PC-3 (cell line): ENCODE measurements at regions not wholly inside any gene's neighbourhood (a gene's known extent, or its start where the extent isn't known, plus 50 kb on each side); places are given as distances from the start of the nearest gene placed in this dataset.

ENCODE experiments used
- ATAC-seq: fragments of 200-7000 bp; cut with Tn5 transposase; 2 replicates; pipeline ENCODE4 v1.9.1; 2020; ENCODE audit warnings: mild to moderate bottlenecking, moderate library complexity
- BruUV-seq: library from RNA; stranded (reverse); fragments of 400-500 nt; replicated peaks from 2 replicates; lab custom pipeline; 2021; lab: Mats Ljungman, UMichigan
- CTCF ChIA-PET: fragments of 300-600 bp; sonication (Branson Sonifier 250); formaldehyde crosslinking; loops from one replicate; lab custom pipeline; 2022; ENCODE audit warnings: antibody characterized with exemption; lab: Charles Lee
- POLR2A ChIA-PET: fragments of 300-600 bp; sonication (Branson Sonifier 250); formaldehyde crosslinking; loops from one replicate; lab custom pipeline; 2022; ENCODE audit warnings: antibody characterized with exemption; ENCODE audit not compliant: unreplicated experiment; lab: Charles Lee
- DNase-seq: peaks from one replicate; pipeline ENCODE4 v3.0.0-alpha.2; 2015
- H2AFZ ChIP-seq: fragments of 300-600 bp; sonication (generic); 2 replicates; pipeline ENCODE4 v1.6.0; 2016; ENCODE audit warnings: antibody characterized with exemption, low read length
- H3F3A ChIP-seq: fragments of 300-600 bp; sonication (generic); one replicate; pipeline ENCODE4 v1.6.0; 2017; ENCODE audit warnings: antibody characterized with exemption, low read length, control low read depth, mild to moderate bottlenecking; ENCODE audit not compliant: unreplicated experiment
- H3K27ac ChIP-seq: fragments of 300-600 bp; sonication (generic); 2 replicates; pipeline ENCODE4 v1.5.1; 2016; ENCODE audit warnings: mild to moderate bottlenecking, low read length
- H3K27me3 ChIP-seq: fragments of 300-600 bp; sonication (generic); 2 replicates; pipeline ENCODE4 v1.6.1; 2016; ENCODE audit warnings: low read length, mixed read lengths
- H3K36me3 ChIP-seq: fragments of 300-600 bp; sonication (generic); 2 replicates; pipeline ENCODE4 v1.6.1; 2016; ENCODE audit warnings: low read depth, mixed run types, low read length, mixed read lengths
- H3K4me1 ChIP-seq: fragments of 300-600 bp; sonication (generic); 2 replicates; pipeline ENCODE4 v1.5.1; 2016; ENCODE audit warnings: low read length; ENCODE audit not compliant: insufficient read depth
- H3K4me2 ChIP-seq: fragments of 300-600 bp; sonication (generic); 2 replicates; pipeline ENCODE4 v1.6.0; 2016; ENCODE audit warnings: low read length
- H3K4me3 ChIP-seq: fragments of 300-600 bp; sonication (generic); 2 replicates; pipeline ENCODE4 v1.5.1; 2016; ENCODE audit warnings: mild to moderate bottlenecking, low read length, mixed read lengths
- H3K79me2 ChIP-seq: fragments of 300-600 bp; sonication (generic); 2 replicates; pipeline ENCODE4 v1.6.1; 2017; ENCODE audit warnings: low read length, mixed read lengths
- H3K9ac ChIP-seq: fragments of 300-600 bp; sonication (generic); 2 replicates; pipeline ENCODE4 v1.6.0; 2016; ENCODE audit warnings: mild to moderate bottlenecking, low read length
- H3K9me2 ChIP-seq: fragments of 300-600 bp; sonication (generic); replicated peaks from 2 replicates; pipeline ENCODE4 v1.6.1; 2016; ENCODE audit warnings: mixed run types, low read length, mixed read lengths
- H3K9me3 ChIP-seq: fragments of 300-600 bp; sonication (generic); 2 replicates; pipeline ENCODE4 v1.6.1; 2016; ENCODE audit warnings: low read length, mixed read lengths
- H4K20me1 ChIP-seq: fragments of 300-600 bp; sonication (generic); 2 replicates; pipeline ENCODE4 v1.6.1; 2016; ENCODE audit warnings: low read length, mixed read lengths
- EZH2 ChIP-seq: fragments of 300-600 bp; sonication (generic); IDR thresholded peaks from one replicate; pipeline ENCODE4 v1.6.1; 2017; ENCODE audit warnings: antibody characterized with exemption, mild to moderate bottlenecking, low read length; ENCODE audit not compliant: unreplicated experiment
- EZH2phosphoT487 ChIP-seq: fragments of 300-600 bp; sonication (generic); IDR thresholded peaks from 2 replicates; pipeline ENCODE4 v1.6.1; 2018; ENCODE audit warnings: mild to moderate bottlenecking, antibody characterized with exemption, low read length, borderline replicate concordance
- intact Hi-C: fragments of 100-400 bp; cut with micrococcal nuclease; formaldehyde crosslinking; loops from 2 replicates; pipeline ENCODE4 v1.9.0; 2023
- TF ChIP-seq, protein P1 (sequence below): fragments of 300-600 bp; sonication (generic); conservative IDR thresholded peaks from 2 replicates; pipeline ENCODE4 v1.5.1; 2017; ENCODE audit warnings: antibody characterized with exemption, low read depth, mild to moderate bottlenecking, low read length

DNA sequence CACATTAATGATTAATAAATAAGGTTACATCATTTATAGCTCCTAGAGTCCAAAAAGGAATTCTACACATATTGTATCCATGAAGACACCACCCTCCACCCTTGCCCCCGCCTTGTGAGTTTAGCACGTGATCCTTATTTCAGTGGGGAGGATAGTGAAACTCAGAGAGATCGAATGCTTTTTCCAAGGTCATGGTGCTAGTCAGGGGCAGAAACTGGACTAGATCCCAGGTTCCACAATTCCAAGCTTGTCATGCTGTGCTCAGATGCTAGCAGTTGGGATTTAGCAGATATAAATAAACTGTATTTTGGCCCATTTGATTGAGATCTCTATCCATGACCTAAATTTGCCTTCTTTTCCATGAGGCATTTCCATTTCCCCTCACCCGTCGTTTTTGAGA is 227.4 kb upstream of the THRB start:
- H3K4me1 ChIP-seq: peaks cover 6% of the 10 kb centered on the region
- H2AFZ ChIP-seq: no peak overlapping the region
- no peaks in the 10 kb centered on the region; the same call in 1 of the 2 replicates for H3K27me3 ChIP-seq
- H4K20me1 ChIP-seq: no peaks in the 10 kb centered on the region
- H3K36me3 ChIP-seq: no peaks in the 10 kb centered on the region
- H3K4me2 ChIP-seq: no peak overlapping the region
- no peak for ATAC-seq
- intact Hi-C loops: no loop called here
- POLR2A ChIA-PET: interaction anchor here (0.7 kb wide), 1 partner anchor 742 kb away, joined by 5 read pairs; no protein-coding TSS in a partner anchor
- H3F3A ChIP-seq: no peaks in the 10 kb centered on the region
- H3K9ac ChIP-seq: no peak overlapping the region
- H3K9me3 ChIP-seq: no peaks in the 10 kb centered on the region
- CTCF ChIA-PET: no interaction called here
- no peaks in the 10 kb centered on the region for H3K9me2 ChIP-seq
- no TSS peak for BruUV-seq
- no peaks in the 10 kb centered on the region for H3K79me2 ChIP-seq
- H3K27ac ChIP-seq: no peak overlapping the region
- TF ChIP-seq, protein P1, sequence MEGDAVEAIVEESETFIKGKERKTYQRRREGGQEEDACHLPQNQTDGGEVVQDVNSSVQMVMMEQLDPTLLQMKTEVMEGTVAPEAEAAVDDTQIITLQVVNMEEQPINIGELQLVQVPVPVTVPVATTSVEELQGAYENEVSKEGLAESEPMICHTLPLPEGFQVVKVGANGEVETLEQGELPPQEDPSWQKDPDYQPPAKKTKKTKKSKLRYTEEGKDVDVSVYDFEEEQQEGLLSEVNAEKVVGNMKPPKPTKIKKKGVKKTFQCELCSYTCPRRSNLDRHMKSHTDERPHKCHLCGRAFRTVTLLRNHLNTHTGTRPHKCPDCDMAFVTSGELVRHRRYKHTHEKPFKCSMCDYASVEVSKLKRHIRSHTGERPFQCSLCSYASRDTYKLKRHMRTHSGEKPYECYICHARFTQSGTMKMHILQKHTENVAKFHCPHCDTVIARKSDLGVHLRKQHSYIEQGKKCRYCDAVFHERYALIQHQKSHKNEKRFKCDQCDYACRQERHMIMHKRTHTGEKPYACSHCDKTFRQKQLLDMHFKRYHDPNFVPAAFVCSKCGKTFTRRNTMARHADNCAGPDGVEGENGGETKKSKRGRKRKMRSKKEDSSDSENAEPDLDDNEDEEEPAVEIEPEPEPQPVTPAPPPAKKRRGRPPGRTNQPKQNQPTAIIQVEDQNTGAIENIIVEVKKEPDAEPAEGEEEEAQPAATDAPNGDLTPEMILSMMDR: no peak
- TF ChIP-seq EZH2: no peak
- no peak for TF ChIP-seq EZH2phosphoT487
- no peak for DNase-seq
- H3K4me3 ChIP-seq: no peak overlapping the region

- no peaks in the 10 kb centered on the region for H3F3A ChIP-seq
- CTCF ChIA-PET: no interaction called here
- H4K20me1 ChIP-seq: no peaks in the 10 kb centered on the region
- H2AFZ ChIP-seq: no peak overlapping the region
- H3K9ac ChIP-seq: no peak overlapping the region
- no peaks in the 10 kb centered on the region for H3K36me3 ChIP-seq
- H3K4me1 ChIP-seq: peaks cover 6% of the 10 kb centered on the region
- H3K9me3 ChIP-seq: no peaks in the 10 kb centered on the region
- POLR2A ChIA-PET: interaction anchor here (0.6 kb wide), 1 partner anchor 589 kb away, joined by 3 read pairs; no protein-coding TSS in a partner anchor
- DNase-seq (peak; percentile 67), ATAC-seq (peak; percentile 61)
- no TSS peak for BruUV-seq
- TF ChIP-seq EZH2: no peak
- no peak for TF ChIP-seq EZH2phosphoT487
- TF ChIP-seq, protein P1: no peak
- H3K27me3 ChIP-seq: no peaks in the 10 kb centered on the region; the same call in 1 of the 2 replicates
- no peak overlapping the region for H3K4me3 ChIP-seq
- no peaks in the 10 kb centered on the region for H3K79me2 ChIP-seq
- H3K4me2 ChIP-seq: no peak overlapping the region
- no peaks in the 10 kb centered on the region for H3K9me2 ChIP-seq
- intact Hi-C loops: no loop called here
- H3K27ac ChIP-seq: no peak overlapping the region
Observed at GRCh38 chr3:24725514-24726255, 231.0 kb upstream of the THRB start.

DNA sequence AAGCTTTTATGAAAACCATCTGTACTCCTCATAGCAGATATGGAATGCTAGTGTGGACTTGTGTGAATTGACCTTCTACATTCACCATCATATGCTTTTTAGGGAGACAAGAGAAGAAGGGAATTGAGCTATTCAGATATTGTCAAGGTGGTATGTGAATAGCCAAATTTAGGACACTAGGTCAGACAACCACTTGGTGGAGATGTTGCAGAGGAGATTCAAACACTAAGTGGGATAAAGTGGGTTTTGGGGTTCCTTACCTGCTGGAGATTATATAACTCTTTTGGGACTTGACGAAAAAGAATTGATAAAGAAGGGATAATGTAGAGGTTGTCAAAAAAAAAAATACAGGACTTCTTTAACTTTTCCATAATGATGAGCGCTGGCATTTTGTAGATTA is 231.8 kb upstream of the THRB start:
- TF ChIP-seq EZH2 (no peak), EZH2phosphoT487 (no peak)
- TF ChIP-seq, protein P1: 0 out of 2 replicates have a peak, but pooled peaks have one; percentile 27
- H3F3A ChIP-seq: no peaks in the 10 kb centered on the region
- H3K4me1 ChIP-seq: peaks cover 6% of the 10 kb centered on the region
- ATAC-seq (no peak), DNase-seq (no peak)
- H3K9me2 ChIP-seq: no peaks in the 10 kb centered on the region
- BruUV-seq: no TSS peak
- H3K9ac ChIP-seq: no peak overlapping the region
- no peaks in the 10 kb centered on the region; the same call in 1 of the 2 replicates for H3K27me3 ChIP-seq
- H3K79me2 ChIP-seq: no peaks in the 10 kb centered on the region
- ChIA-PET CTCF (no interaction called here), POLR2A (no interaction called here)
- no peak overlapping the region for H3K4me3 ChIP-seq
- intact Hi-C loops: no loop called here
- H3K27ac ChIP-seq: no peak overlapping the region
- no peaks in the 10 kb centered on the region for H4K20me1 ChIP-seq
- no peaks in the 10 kb centered on the region for H3K36me3 ChIP-seq
- no peak overlapping the region for H2AFZ ChIP-seq
- H3K9me3 ChIP-seq: no peaks in the 10 kb centered on the region
- H3K4me2 ChIP-seq: no peak overlapping the region
